ENCODE measurements at regions not wholly inside any gene's neighbourhood (a gene's known extent, or its start where the extent isn't known, plus 50 kb on each side); places are given as distances from the start of the nearest gene placed in this dataset.

GRCh38 chr14:36083317-36083716 lies 93.2 kb downstream of the PTCSC3 start:
- no peak for DNase-seq

GRCh38 chr14:36078080-36078479 lies 98.4 kb downstream of the PTCSC3 start:
- DNase-seq = no peak

DNA sequence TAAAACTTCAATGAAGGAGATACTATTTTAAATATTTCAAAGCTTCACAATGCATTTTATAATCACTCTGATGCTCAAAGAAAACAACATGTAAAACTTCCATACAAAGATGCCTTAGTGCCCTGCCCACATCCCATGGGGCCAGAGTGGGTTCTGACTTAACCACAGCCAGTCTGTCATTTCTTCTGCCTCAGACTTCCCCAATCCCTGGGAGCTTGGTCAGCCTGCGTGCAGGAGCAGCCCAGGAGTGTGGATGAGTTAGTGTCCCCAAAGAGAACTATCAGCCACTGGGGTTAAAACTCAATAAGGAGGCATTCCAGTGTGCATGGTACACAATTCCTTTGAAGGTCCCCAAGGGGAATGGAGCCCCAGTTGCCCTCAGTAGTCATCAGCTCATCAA lies 100.3 kb downstream of the PTCSC3 start:
- no peak for DNase-seq

DNA sequence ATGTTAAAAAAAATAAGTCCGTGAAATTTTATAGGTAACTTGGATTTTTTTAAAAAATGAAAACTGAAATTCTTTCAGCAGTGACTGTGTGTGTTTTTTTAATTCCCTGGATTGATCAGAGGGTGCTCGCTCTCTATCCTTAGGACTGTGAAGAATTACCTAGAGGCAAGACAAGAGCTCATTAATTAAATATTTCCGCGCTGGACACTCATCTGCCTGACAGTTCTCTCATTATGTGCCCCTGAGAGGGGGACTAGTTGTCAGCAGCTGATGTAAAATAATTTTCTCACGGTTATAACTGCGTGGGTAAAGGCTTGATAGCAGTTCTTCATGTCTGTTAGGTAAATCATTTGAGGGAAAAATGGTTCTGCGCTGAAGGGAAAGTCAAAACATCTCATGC lies 101.3 kb downstream of the PTCSC3 start:
- DNase-seq = no peak

GRCh38 chr14:36070720-36071043 lies 105.8 kb downstream of the PTCSC3 start:
- no peak for DNase-seq

GRCh38 chr14:36070031-36070719 lies 106.3 kb downstream of the PTCSC3 start:
- DNase-seq = peak; percentile 80

DNA sequence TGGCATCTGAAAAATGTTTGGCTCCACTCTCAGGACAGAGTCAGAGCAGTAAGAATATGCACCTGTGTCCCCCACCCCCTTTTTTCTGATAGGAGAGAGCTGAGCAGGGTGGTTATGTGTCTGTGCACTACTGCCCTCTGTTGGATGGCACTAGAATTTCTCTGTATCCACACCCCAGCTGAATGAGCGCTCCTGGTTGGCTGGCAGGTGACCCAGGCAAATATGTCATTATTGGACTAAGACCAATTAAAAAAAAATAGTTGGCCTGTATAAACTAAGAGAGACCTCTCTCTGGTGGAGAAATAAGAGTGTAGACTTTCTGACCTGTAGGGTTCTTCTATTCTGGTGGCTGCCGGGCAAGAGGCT lies 107.0 kb downstream of the PTCSC3 start:
- DNase-seq = peak; percentile 52

- DNase-seq = no peak
Observed at GRCh38 chr14:36068777-36069534, 107.6 kb downstream of the PTCSC3 start.

DNA sequence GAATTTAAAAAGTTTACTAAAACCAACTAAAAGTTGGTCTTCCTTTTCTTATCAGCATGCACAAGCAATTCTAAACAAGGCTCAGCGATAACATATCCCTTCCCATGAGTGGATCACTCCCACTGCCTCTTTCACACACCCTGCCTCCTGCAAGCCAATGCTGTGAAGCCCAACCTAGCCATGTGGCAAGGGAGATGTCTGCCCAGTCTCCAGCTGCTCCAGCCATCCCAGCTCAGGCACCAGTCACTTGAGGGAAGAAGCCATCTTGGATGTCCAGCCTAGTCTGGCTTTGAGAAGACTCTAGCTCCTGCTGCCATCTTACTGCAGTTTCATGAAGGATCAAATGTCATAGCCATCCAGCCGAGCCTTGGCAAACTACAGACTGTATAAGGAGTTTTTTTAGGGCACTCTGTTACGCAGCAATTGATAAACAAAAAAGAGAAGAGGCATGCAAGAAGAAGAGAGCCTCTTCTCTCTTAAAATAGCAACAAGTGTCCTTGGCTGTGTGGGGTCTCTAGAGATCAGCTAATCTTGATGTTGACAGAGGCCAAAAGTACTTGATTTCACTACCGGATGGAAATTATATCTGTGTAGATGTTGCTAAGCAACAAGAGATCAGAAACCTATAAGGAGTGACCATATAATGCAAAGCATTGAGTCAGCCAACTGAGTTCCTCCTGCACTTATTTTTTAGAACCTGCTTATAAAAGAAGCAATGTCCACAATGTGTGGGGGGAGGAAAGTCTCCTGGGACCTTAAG lies 108.9 kb downstream of the PTCSC3 start:
- DNase-seq = no peak

DNA sequence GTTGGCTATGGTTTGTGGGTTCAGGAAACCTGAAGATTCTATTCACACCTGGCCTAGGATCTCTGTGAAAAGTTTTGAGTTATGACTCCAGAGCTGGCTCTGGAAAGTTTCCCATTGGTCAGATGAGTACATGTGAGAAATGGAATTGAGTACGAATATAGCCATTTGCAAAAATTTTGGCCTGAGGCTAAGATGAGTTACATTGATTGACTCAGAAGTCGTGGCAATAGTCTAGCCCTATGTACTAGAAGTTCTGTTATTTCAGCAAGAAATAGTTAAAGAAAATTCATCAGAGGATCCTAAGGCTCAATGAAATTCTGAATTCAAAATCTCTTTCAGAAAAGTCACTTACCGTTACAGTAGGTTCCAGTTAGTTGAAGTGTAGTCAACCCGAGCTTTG lies 109.9 kb downstream of the PTCSC3 start:
- DNase-seq = no peak

GRCh38 chr14:36065831-36066230 lies 110.7 kb downstream of the PTCSC3 start:
- DNase-seq = no peak

- DNase-seq = no peak
Observed at GRCh38 chr14:36059531-36059930, 117.0 kb downstream of the PTCSC3 start.

- no peak for DNase-seq
Observed at GRCh38 chr14:36057452-36058116, 118.9 kb downstream of the PTCSC3 start.

GRCh38 chr14:36056845-36057244 lies 119.7 kb downstream of the PTCSC3 start:
- DNase-seq = no peak

DNA sequence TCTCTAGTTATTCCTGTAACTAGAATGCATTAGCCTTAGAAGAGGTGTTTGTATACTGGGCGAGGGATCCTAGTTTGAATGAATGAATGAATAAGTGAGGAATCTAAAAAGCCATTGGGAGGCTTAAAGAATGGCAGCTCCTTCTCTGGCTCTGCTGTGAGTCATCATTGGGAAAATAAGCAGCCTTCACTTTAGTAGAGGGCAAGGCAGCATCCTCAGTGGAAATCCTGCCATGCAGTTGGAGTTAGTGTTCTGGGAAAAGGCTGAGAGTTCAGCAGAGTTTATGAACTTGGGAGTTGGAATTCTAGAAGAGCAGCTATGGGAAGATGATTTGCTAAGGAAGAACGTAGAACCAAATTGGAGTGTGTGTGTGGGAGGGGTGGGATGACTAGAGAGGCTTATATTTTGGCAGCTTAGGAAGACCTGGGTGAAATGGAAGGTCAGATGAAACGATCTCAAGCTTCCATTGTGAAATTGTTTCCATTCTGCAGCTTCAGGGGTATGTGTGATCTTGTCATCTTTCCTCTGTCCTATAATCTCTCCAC lies 120.8 kb downstream of the PTCSC3 start:
- no peak for DNase-seq

- DNase-seq = no peak
Observed at GRCh38 chr14:36055052-36055378, 121.5 kb downstream of the PTCSC3 start.

- DNase-seq = no peak
Observed at GRCh38 chr14:36054353-36055051, 122.0 kb downstream of the PTCSC3 start.

GRCh38 chr14:36052681-36053080 lies 123.8 kb downstream of the PTCSC3 start:
- DNase-seq = no peak

- no peak for DNase-seq
Observed at GRCh38 chr14:36052063-36052462, 124.5 kb downstream of the PTCSC3 start.

- DNase-seq = no peak
Observed at GRCh38 chr14:36048667-36049066, 127.9 kb downstream of the PTCSC3 start.

GRCh38 chr14:36047912-36048311 lies 128.6 kb downstream of the PTCSC3 start:
- no peak for DNase-seq

DNA sequence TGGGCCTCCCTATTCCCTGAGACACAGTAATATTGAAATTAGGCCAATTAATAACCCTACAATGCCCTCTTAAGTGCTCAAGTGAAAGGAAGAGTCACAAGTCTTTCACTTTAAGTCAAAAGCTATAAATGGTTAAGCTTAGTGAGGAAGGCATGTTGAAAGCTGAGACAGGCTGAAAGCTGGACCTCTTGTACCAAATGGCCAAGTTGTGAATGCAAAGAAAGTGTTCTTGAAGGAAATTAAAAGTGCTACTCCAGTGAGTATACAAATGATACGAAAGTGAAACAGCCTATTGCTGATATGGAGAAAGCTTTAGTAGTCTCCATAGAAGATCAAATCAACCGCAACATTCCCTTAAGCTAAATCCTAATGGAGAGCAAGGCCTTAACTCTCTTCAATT lies 140.8 kb downstream of the PTCSC3 start:
- no peak for DNase-seq

GRCh38 chr14:36028665-36029064 lies 147.9 kb downstream of the PTCSC3 start:
- no peak for DNase-seq

Data from SHP77 treated with DMSO at 0.1 percent for 48 hours (cell line).